ENCODE measurements at regions not wholly inside any gene's neighbourhood (a gene's known extent, or its start where the extent isn't known, plus 50 kb on each side); places are given as distances from the start of the nearest gene placed in this dataset.

GRCh38 chr20:40329321-40329720, 359.7 kb downstream of the MAFB start:
- TF ChIP-seq CTCF (IDR thresholded peaks at IDR 0.05) (no peak), POLR2A (IDR thresholded peaks at IDR 0.05) (no peak), EP300 (IDR thresholded peaks at IDR 0.05) (no peak)

Data from ovary (tissue), 3 donors.